Caco-2 (cell line): ENCODE measurements at regions not wholly inside any gene's neighbourhood (a gene's known extent, or its start where the extent isn't known, plus 50 kb on each side); places are given as distances from the start of the nearest gene placed in this dataset.

Source experiments
- BruUV-seq: library from RNA; stranded (reverse); fragments of 400-500 nt; replicated peaks from 2 replicates; lab custom pipeline; 2021; lab: Mats Ljungman, UMichigan
- CTCF ChIA-PET: fragments of 300-600 bp; sonication (Branson Sonifier 250); formaldehyde crosslinking; loops from one replicate; lab custom pipeline; 2022; ENCODE audit warnings: antibody characterized with exemption; lab: Charles Lee
- POLR2A ChIA-PET: fragments of 300-600 bp; sonication (Branson Sonifier 250); formaldehyde crosslinking; loops from one replicate; lab custom pipeline; 2022; ENCODE audit warnings: antibody characterized with exemption; lab: Charles Lee
- DNase-seq, 2 experiments: peaks; one replicate each; pipeline versions ENCODE4 v3.0.0 to v3.0.0-alpha.2; 2020 to 2022
- H3K27me3 ChIP-seq: replicated peaks from 2 replicates; pipeline ENCODE4 v1.6.0; 2011; ENCODE audit warnings: low read length; ENCODE audit not compliant: control insufficient read depth, insufficient read depth
- H3K36me3 ChIP-seq: 2 replicates; pipeline ENCODE4 v1.5.1; 2011; ENCODE audit warnings: low read length; ENCODE audit not compliant: control insufficient read depth, insufficient read depth
- H3K4me1 ChIP-seq: fragments of 250-450 bp; sonication (Bioruptor Pico); 2 replicates; pipeline ENCODE4 v1.5.1; 2020; ENCODE audit warnings: mild to moderate bottlenecking
- H3K4me3 ChIP-seq: 2 replicates; pipeline ENCODE4 v1.5.1; 2011; ENCODE audit warnings: low read depth, mild to moderate bottlenecking, control low read depth, low read length
- H3K9me3 ChIP-seq: fragments of 250-450 bp; sonication (Bioruptor Pico); 2 replicates; pipeline ENCODE4 v1.5.1; 2020; ENCODE audit warnings: mild to moderate bottlenecking, moderate library complexity
- H3K27ac Mint-ChIP-seq: one replicate; pipeline ENCODE4 v1.8.0; 2022; ENCODE audit warnings: mixed read lengths; ENCODE audit not compliant: unreplicated experiment
- H3K27me3 Mint-ChIP-seq: one replicate; pipeline ENCODE4 v1.8.0; 2022; ENCODE audit warnings: mixed read lengths; ENCODE audit not compliant: insufficient read depth, unreplicated experiment
- H3K36me3 Mint-ChIP-seq: one replicate; pipeline ENCODE4 v1.8.0; 2022; ENCODE audit warnings: mild to moderate bottlenecking, mixed read lengths; ENCODE audit not compliant: insufficient read depth, unreplicated experiment
- H3K4me1 Mint-ChIP-seq: one replicate; pipeline ENCODE4 v1.8.0; 2022; ENCODE audit warnings: low read depth, mixed read lengths; ENCODE audit not compliant: unreplicated experiment
- H3K4me3 Mint-ChIP-seq: one replicate; pipeline ENCODE4 v1.8.0; 2022; ENCODE audit warnings: mild to moderate bottlenecking, moderate library complexity, mixed read lengths; ENCODE audit not compliant: unreplicated experiment
- H3K9me3 Mint-ChIP-seq: one replicate; pipeline ENCODE4 v1.8.0; 2022; ENCODE audit warnings: mixed read lengths; ENCODE audit not compliant: unreplicated experiment
- intact Hi-C: fragments of 100-400 bp; cut with micrococcal nuclease; formaldehyde crosslinking; loops from one replicate; pipeline ENCODE4 v1.10.0; 2022; ENCODE audit not compliant: unreplicated experiment
- TF ChIP-seq, protein P1 (sequence below), 2 experiments: fragments of 200-600 bp in 1 of 2; IDR thresholded peaks; 1 replicate in 1 of 2; 2 replicates in 1 of 2; pipeline versions ENCODE4 v1.5.1 to v1.8.0; 2011 to 2022; ENCODE audit warnings: antibody characterized with exemption in 1 of 2, control low read depth in 1 of 2, inconsistent platforms in 1 of 2, low read depth in 1 of 2, low read length in 1 of 2, mild to moderate bottlenecking in 1 of 2, moderate library complexity in 1 of 2; ENCODE audit not compliant: insufficient read depth in 1 of 2, severe bottlenecking in 1 of 2, unreplicated experiment in 1 of 2

DNA sequence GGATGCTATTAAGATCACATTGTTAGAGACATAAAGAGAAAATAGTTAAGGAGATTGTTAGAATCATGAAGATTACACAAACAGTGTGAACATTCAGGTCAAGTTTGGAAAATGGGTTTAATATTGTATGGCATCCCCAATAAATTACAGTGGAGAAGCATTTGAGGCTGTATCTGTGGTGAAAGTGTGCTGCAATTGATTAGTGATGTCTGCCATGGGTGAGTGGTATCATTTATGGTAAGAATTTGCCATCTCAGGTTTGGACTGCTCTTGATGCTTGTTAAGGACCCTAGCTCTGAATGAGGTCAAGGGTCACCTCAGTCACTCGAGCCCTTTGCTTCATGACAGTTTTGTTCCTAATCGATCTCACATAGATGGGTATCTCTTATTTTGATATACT lies 265.7 kb upstream of the SRRM4 start:
- intact Hi-C loops, result no loop called here
- Histone ChIP-seq H3K27me3 (no peaks in the 10 kb centered on the region; the same call in 1 of the 2 replicates), H3K4me1 (peaks cover 21% of the 10 kb centered on the region), H3K4me3 (no peak overlapping the region), H3K36me3 (no peaks in the 10 kb centered on the region; the same call in 1 of the 2 replicates), H3K9me3 (no peaks in the 10 kb centered on the region)
- Mint-ChIP-seq H3K27me3 (peaks cover 3% of the 10 kb centered on the region), H3K36me3 (no peaks in the 10 kb centered on the region), H3K27ac (no peak overlapping the region), H3K4me3 (no peak overlapping the region), H3K4me1 (peaks cover 18% of the 10 kb centered on the region), H3K9me3 (peaks cover 3% of the 10 kb centered on the region)
- TF ChIP-seq, protein P1, sequence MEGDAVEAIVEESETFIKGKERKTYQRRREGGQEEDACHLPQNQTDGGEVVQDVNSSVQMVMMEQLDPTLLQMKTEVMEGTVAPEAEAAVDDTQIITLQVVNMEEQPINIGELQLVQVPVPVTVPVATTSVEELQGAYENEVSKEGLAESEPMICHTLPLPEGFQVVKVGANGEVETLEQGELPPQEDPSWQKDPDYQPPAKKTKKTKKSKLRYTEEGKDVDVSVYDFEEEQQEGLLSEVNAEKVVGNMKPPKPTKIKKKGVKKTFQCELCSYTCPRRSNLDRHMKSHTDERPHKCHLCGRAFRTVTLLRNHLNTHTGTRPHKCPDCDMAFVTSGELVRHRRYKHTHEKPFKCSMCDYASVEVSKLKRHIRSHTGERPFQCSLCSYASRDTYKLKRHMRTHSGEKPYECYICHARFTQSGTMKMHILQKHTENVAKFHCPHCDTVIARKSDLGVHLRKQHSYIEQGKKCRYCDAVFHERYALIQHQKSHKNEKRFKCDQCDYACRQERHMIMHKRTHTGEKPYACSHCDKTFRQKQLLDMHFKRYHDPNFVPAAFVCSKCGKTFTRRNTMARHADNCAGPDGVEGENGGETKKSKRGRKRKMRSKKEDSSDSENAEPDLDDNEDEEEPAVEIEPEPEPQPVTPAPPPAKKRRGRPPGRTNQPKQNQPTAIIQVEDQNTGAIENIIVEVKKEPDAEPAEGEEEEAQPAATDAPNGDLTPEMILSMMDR (IDR thresholded peaks at IDR 0.05; ENCODE audit: insufficient read depth in 1 of 2, low read depth in 1 of 2, low read length in 1 of 2, severe bottlenecking in 1 of 2, unreplicated experiment in 1 of 2), result no peak
- BruUV-seq, result no TSS peak
- CTCF ChIA-PET, result no interaction called here
- POLR2A ChIA-PET, result no interaction called here
- DNase-seq, result no peak

DNA sequence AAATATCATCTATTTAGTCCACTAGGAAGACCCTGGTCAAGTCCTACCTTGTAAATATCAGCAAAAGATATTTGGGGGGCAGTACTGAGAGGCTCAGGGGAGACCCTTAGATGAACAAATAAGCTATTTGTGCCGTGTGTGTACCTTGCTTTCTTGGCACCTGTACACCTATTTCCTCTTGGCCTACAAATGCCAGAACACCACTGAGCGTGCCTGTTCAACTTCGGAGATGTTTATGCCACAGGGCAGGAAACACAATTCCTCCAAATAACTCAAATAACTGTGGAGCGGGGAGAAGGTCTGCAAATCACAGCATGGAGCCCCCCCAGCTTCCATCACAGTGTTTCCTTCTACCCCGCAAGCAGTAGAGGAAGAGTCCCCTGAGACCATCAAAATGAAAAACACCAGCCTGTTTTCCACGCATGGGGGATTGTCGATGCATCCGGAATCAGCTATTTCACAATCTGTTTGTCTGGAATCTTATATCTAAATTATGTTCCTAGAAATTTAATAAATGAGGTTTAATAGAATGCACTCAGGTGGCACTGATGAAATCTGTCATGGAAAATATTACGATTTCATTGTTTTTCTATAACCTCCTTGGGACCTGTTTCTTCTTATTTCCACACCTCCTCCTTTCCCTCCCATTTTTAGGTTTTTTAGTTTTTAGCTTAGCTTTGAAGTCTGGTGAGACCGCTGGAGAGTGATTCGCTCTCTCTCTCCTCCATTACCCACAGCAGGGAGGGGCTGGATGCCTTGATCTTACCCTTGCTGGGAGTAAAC lies 254.0 kb upstream of the SRRM4 start:
- DNase-seq, result no peak
- ChIA-PET POLR2A (no interaction called here), CTCF (no interaction called here)
- Histone ChIP-seq H3K4me1 (no peaks in the 10 kb centered on the region), H3K4me3 (no peak overlapping the region), H3K9me3 (no peaks in the 10 kb centered on the region), H3K36me3 (no peaks in the 10 kb centered on the region), H3K27me3 (no peaks in the 10 kb centered on the region)
- no peaks in the 10 kb centered on the region for H3K4me1 Mint-ChIP-seq
- H3K36me3 Mint-ChIP-seq, result no peaks in the 10 kb centered on the region
- no peaks in the 10 kb centered on the region for H3K9me3 Mint-ChIP-seq
- H3K27ac Mint-ChIP-seq, result no peak overlapping the region
- BruUV-seq, result no TSS peak
- no peak overlapping the region for H3K4me3 Mint-ChIP-seq
- H3K27me3 Mint-ChIP-seq, result no peaks in the 10 kb centered on the region
- TF ChIP-seq, protein P1 (IDR thresholded peaks at IDR 0.05; ENCODE audit: insufficient read depth in 1 of 2, low read depth in 1 of 2, low read length in 1 of 2, severe bottlenecking in 1 of 2, unreplicated experiment in 1 of 2), result no peak
- intact Hi-C loops, result no loop called here

DNA sequence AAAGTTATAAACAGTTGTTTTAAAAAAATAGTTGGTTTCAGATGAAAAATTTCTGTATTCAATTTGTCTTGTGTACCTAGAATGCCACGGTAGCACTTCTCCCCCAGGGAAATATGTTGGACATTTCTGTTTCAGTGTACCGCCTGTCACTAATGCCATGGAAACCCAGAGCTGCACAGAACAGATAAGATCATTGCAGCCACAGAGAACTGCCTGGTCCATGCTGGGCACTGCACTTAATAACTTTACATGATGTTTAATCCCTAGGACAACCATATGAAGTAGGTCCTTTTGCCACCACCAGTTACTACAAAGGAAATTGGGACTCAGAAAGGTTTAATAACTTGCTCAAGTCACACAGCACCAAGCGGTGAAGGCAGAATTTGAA lies 253.4 kb upstream of the SRRM4 start:
- H3K4me3 Mint-ChIP-seq, result no peak overlapping the region
- no peak overlapping the region for H3K27ac Mint-ChIP-seq
- no peaks in the 10 kb centered on the region for H3K9me3 Mint-ChIP-seq
- no peaks in the 10 kb centered on the region for H3K4me1 ChIP-seq
- no peak for DNase-seq
- BruUV-seq, result no TSS peak
- H3K4me1 Mint-ChIP-seq, result no peaks in the 10 kb centered on the region
- ChIA-PET CTCF (no interaction called here), POLR2A (no interaction called here)
- no peaks in the 10 kb centered on the region for H3K27me3 Mint-ChIP-seq
- TF ChIP-seq, protein P1 (IDR thresholded peaks at IDR 0.05; ENCODE audit: insufficient read depth in 1 of 2, low read depth in 1 of 2, low read length in 1 of 2, severe bottlenecking in 1 of 2, unreplicated experiment in 1 of 2), result no peak
- intact Hi-C loops, result no loop called here
- no peaks in the 10 kb centered on the region for H3K27me3 ChIP-seq
- no peaks in the 10 kb centered on the region for H3K36me3 ChIP-seq
- H3K9me3 ChIP-seq, result no peaks in the 10 kb centered on the region
- H3K4me3 ChIP-seq, result no peak overlapping the region
- H3K36me3 Mint-ChIP-seq, result no peaks in the 10 kb centered on the region
